ENCODE measurements at regions not wholly inside any gene's neighbourhood (a gene's known extent, or its start where the extent isn't known, plus 50 kb on each side); places are given as distances from the start of the nearest gene placed in this dataset.

- Histone ChIP-seq H3K4me2 (ENCODE audit: low read depth, low read length) (no peak overlapping the region), H3K27ac (ENCODE audit: low read length) (no peak overlapping the region), H3K9me3 (replicated peaks; ENCODE audit: insufficient read depth, low read length) (no peaks in the 10 kb centered on the region), H3K36me3 (replicated peaks; ENCODE audit: insufficient read depth, low read length) (no peaks in the 10 kb centered on the region), H3K79me2 (ENCODE audit: low read length) (no peaks in the 10 kb centered on the region), H3K4me3 (ENCODE audit: low read length) (no peak overlapping the region), H2AFZ (ENCODE audit: low read length) (no peak overlapping the region), H3K27me3 (replicated peaks; ENCODE audit: insufficient read depth, low read length) (no peaks in the 10 kb centered on the region), H3K9me2 (replicated peaks; ENCODE audit: insufficient read depth, low read length) (no peaks in the 10 kb centered on the region), H4K20me1 (ENCODE audit: insufficient read depth, low read length) (no peaks in the 10 kb centered on the region), H3K4me1 (ENCODE audit: low read length) (no peaks in the 10 kb centered on the region), H3F3A (ENCODE audit: insufficient read depth, low read length) (no peaks in the 10 kb centered on the region), H3K9ac (ENCODE audit: low read length) (no peak overlapping the region)
- DNase-seq: no peak
- no peak for TF ChIP-seq CTCF (IDR thresholded peaks at IDR 0.05; ENCODE audit: low read length)
- TF ChIP-seq EZH2 (optimal IDR thresholded peaks at IDR 0.05; ENCODE audit: low read depth, low read length): no peak
- no peak for TF ChIP-seq EZH2phosphoT487 (IDR thresholded peaks at IDR 0.05; ENCODE audit: low read length)
These were observed 208.7 kb downstream of the RBM19 start for GRCh38 chr12:113757221-113758002.

GRCh38 chr12:113756609-113757008 is 209.5 kb downstream of the RBM19 start:
- Histone ChIP-seq H3K27ac (ENCODE audit: low read length) (no peak overlapping the region), H3K4me3 (ENCODE audit: low read length) (no peak overlapping the region), H3K4me2 (ENCODE audit: low read depth, low read length) (no peak overlapping the region), H2AFZ (ENCODE audit: low read length) (no peak overlapping the region), H3F3A (ENCODE audit: insufficient read depth, low read length) (no peaks in the 10 kb centered on the region), H3K79me2 (ENCODE audit: low read length) (no peaks in the 10 kb centered on the region), H4K20me1 (ENCODE audit: insufficient read depth, low read length) (no peaks in the 10 kb centered on the region), H3K4me1 (ENCODE audit: low read length) (no peaks in the 10 kb centered on the region), H3K36me3 (replicated peaks; ENCODE audit: insufficient read depth, low read length) (no peaks in the 10 kb centered on the region), H3K27me3 (replicated peaks; ENCODE audit: insufficient read depth, low read length) (no peaks in the 10 kb centered on the region), H3K9me2 (replicated peaks; ENCODE audit: insufficient read depth, low read length) (no peaks in the 10 kb centered on the region), H3K9ac (ENCODE audit: low read length) (no peak overlapping the region), H3K9me3 (replicated peaks; ENCODE audit: insufficient read depth, low read length) (no peaks in the 10 kb centered on the region)
- TF ChIP-seq CTCF (IDR thresholded peaks at IDR 0.05; ENCODE audit: low read length): no peak
- TF ChIP-seq EZH2phosphoT487 (IDR thresholded peaks at IDR 0.05; ENCODE audit: low read length): no peak
- TF ChIP-seq EZH2 (optimal IDR thresholded peaks at IDR 0.05; ENCODE audit: low read depth, low read length): no peak
- no peak for DNase-seq

DNA sequence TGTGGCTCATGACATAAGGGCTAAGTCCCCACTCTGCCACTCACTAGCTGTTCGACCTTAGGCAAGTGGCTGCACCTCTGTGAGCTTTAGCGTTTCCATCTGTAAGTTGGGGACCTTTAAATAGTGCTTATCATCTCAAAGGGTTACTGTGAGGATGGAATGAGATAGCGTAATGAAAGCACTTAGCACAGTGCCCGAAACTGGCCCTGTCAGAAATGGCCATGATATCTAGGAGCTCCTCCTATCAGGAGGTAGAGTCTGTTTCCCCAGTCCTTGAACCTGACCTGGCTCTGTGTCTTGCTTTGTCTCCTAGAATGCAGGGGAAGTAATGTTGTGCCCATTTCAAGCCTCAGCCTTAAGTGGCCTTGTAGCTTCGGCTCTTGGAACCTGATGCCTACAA is 211.0 kb downstream of the RBM19 start:
- H3K9me3 ChIP-seq (replicated peaks; ENCODE audit: insufficient read depth, low read length): no peaks in the 10 kb centered on the region
- H3K79me2 ChIP-seq (ENCODE audit: low read length): no peaks in the 10 kb centered on the region
- no peak overlapping the region for H3K9ac ChIP-seq (ENCODE audit: low read length)
- no peaks in the 10 kb centered on the region for H3K9me2 ChIP-seq (replicated peaks; ENCODE audit: insufficient read depth, low read length)
- H3K27ac ChIP-seq (ENCODE audit: low read length): no peak overlapping the region
- H3K27me3 ChIP-seq (replicated peaks; ENCODE audit: insufficient read depth, low read length): no peaks in the 10 kb centered on the region
- no peak overlapping the region for H3K4me3 ChIP-seq (ENCODE audit: low read length)
- no peak overlapping the region for H3K4me2 ChIP-seq (ENCODE audit: low read depth, low read length)
- TF ChIP-seq CTCF (IDR thresholded peaks at IDR 0.05; ENCODE audit: low read length) (no peak), EZH2phosphoT487 (IDR thresholded peaks at IDR 0.05; ENCODE audit: low read length) (no peak), EZH2 (optimal IDR thresholded peaks at IDR 0.05; ENCODE audit: low read depth, low read length) (no peak)
- no peaks in the 10 kb centered on the region for H3F3A ChIP-seq (ENCODE audit: insufficient read depth, low read length)
- DNase-seq: no peak
- H4K20me1 ChIP-seq (ENCODE audit: insufficient read depth, low read length): no peaks in the 10 kb centered on the region
- H3K4me1 ChIP-seq (ENCODE audit: low read length): no peaks in the 10 kb centered on the region
- H3K36me3 ChIP-seq (replicated peaks; ENCODE audit: insufficient read depth, low read length): no peaks in the 10 kb centered on the region
- H2AFZ ChIP-seq (ENCODE audit: low read length): no peak overlapping the region
